ENCODE measurements at regions not wholly inside any gene's neighbourhood (a gene's known extent, or its start where the extent isn't known, plus 50 kb on each side); places are given as distances from the start of the nearest gene placed in this dataset.

GRCh38 chr21:24634749-24635148, 972.5 kb downstream of the MRPL39 start:
- H3K27ac ChIP-seq (ENCODE audit: low read length): no peak overlapping the region
- no peaks in the 10 kb centered on the region for H3K27me3 ChIP-seq (ENCODE audit: control insufficient read depth, insufficient read depth, low read length)
- 95% methylated on average over 3 of the region's 3 CpGs for WGBS (ENCODE audit: insufficient coverage, low lambda C conversion rate)
- DNase-seq: no peak
- no peaks in the 10 kb centered on the region for H3K36me3 ChIP-seq (ENCODE audit: control insufficient read depth, insufficient read depth, low read length)
- H3K9me3 ChIP-seq (ENCODE audit: control insufficient read depth, low read depth, low read length): no peaks in the 10 kb centered on the region
- H3K4me1 ChIP-seq (ENCODE audit: control insufficient read depth, insufficient read depth, low read length): no peaks in the 10 kb centered on the region
- H3K4me3 ChIP-seq (ENCODE audit: low read length): no peak overlapping the region

GRCh38 chr21:24628536-24628935, 978.7 kb downstream of the MRPL39 start:
- no peaks in the 10 kb centered on the region for H3K9me3 ChIP-seq (ENCODE audit: control insufficient read depth, low read depth, low read length)
- H3K36me3 ChIP-seq (ENCODE audit: control insufficient read depth, insufficient read depth, low read length): no peaks in the 10 kb centered on the region
- WGBS (ENCODE audit: insufficient coverage, low lambda C conversion rate): no CpG with 5 or more reads among the region's 1 CpG
- no peaks in the 10 kb centered on the region for H3K27me3 ChIP-seq (ENCODE audit: control insufficient read depth, insufficient read depth, low read length)
- no peak overlapping the region for H3K4me3 ChIP-seq (ENCODE audit: low read length)
- H3K4me1 ChIP-seq (ENCODE audit: control insufficient read depth, insufficient read depth, low read length): no peaks in the 10 kb centered on the region
- no peak overlapping the region for H3K27ac ChIP-seq (ENCODE audit: low read length)
- DNase-seq: no peak

- no peak for DNase-seq
- no peaks in the 10 kb centered on the region for H3K36me3 ChIP-seq (ENCODE audit: control insufficient read depth, insufficient read depth, low read length)
- no peak overlapping the region for H3K4me3 ChIP-seq (ENCODE audit: low read length)
- H3K4me1 ChIP-seq (ENCODE audit: control insufficient read depth, insufficient read depth, low read length): no peaks in the 10 kb centered on the region
- no peaks in the 10 kb centered on the region for H3K9me3 ChIP-seq (ENCODE audit: control insufficient read depth, low read depth, low read length)
- no peaks in the 10 kb centered on the region for H3K27me3 ChIP-seq (ENCODE audit: control insufficient read depth, insufficient read depth, low read length)
- no peak overlapping the region for H3K27ac ChIP-seq (ENCODE audit: low read length)
Observed at GRCh38 chr21:24628046-24628445, 979.2 kb downstream of the MRPL39 start.

- Histone ChIP-seq H3K27ac (ENCODE audit: low read length) (no peak overlapping the region), H3K9me3 (ENCODE audit: control insufficient read depth, low read depth, low read length) (peaks cover 4% of the 10 kb centered on the region), H3K27me3 (ENCODE audit: control insufficient read depth, insufficient read depth, low read length) (no peaks in the 10 kb centered on the region), H3K36me3 (ENCODE audit: control insufficient read depth, insufficient read depth, low read length) (no peaks in the 10 kb centered on the region), H3K4me3 (ENCODE audit: low read length) (no peak overlapping the region), H3K4me1 (ENCODE audit: control insufficient read depth, insufficient read depth, low read length) (no peaks in the 10 kb centered on the region)
- DNase-seq: no peak
- 75% methylated on average over 2 of the region's 2 CpGs for WGBS (ENCODE audit: insufficient coverage, low lambda C conversion rate)
Observed at GRCh38 chr21:24617819-24618218, 989.5 kb downstream of the MRPL39 start.

- Histone ChIP-seq H3K27me3 (ENCODE audit: control insufficient read depth, insufficient read depth, low read length) (no peaks in the 10 kb centered on the region), H3K36me3 (ENCODE audit: control insufficient read depth, insufficient read depth, low read length) (no peaks in the 10 kb centered on the region), H3K4me1 (ENCODE audit: control insufficient read depth, insufficient read depth, low read length) (no peaks in the 10 kb centered on the region), H3K27ac (ENCODE audit: low read length) (no peak overlapping the region), H3K9me3 (ENCODE audit: control insufficient read depth, low read depth, low read length) (no peaks in the 10 kb centered on the region), H3K4me3 (ENCODE audit: low read length) (no peak overlapping the region)
- DNase-seq: no peak
- 100% methylated on average over 2 of the region's 3 CpGs for WGBS (ENCODE audit: insufficient coverage, low lambda C conversion rate)
Observed at GRCh38 chr21:24594082-24594481, 1013.2 kb downstream of the MRPL39 start.

GRCh38 chr21:24590261-24590660, 1017.0 kb downstream of the MRPL39 start:
- Histone ChIP-seq H3K9me3 (ENCODE audit: control insufficient read depth, low read depth, low read length) (no peaks in the 10 kb centered on the region), H3K4me1 (ENCODE audit: control insufficient read depth, insufficient read depth, low read length) (no peaks in the 10 kb centered on the region), H3K27ac (ENCODE audit: low read length) (no peak overlapping the region), H3K36me3 (ENCODE audit: control insufficient read depth, insufficient read depth, low read length) (no peaks in the 10 kb centered on the region), H3K4me3 (ENCODE audit: low read length) (no peak overlapping the region), H3K27me3 (ENCODE audit: control insufficient read depth, insufficient read depth, low read length) (no peaks in the 10 kb centered on the region)
- DNase-seq: no peak
- 71% methylated on average over 1 of the region's 3 CpGs for WGBS (ENCODE audit: insufficient coverage, low lambda C conversion rate)

- H3K4me1 ChIP-seq (ENCODE audit: control insufficient read depth, insufficient read depth, low read length): no peaks in the 10 kb centered on the region
- no peak overlapping the region for H3K4me3 ChIP-seq (ENCODE audit: low read length)
- no peak overlapping the region for H3K27ac ChIP-seq (ENCODE audit: low read length)
- no peaks in the 10 kb centered on the region for H3K36me3 ChIP-seq (ENCODE audit: control insufficient read depth, insufficient read depth, low read length)
- no peak for DNase-seq
- H3K9me3 ChIP-seq (ENCODE audit: control insufficient read depth, low read depth, low read length): no peaks in the 10 kb centered on the region
- H3K27me3 ChIP-seq (ENCODE audit: control insufficient read depth, insufficient read depth, low read length): no peaks in the 10 kb centered on the region
Observed at GRCh38 chr21:24583473-24583872, 1023.8 kb downstream of the MRPL39 start.

- Histone ChIP-seq H3K4me1 (ENCODE audit: control insufficient read depth, insufficient read depth, low read length) (no peaks in the 10 kb centered on the region), H3K9me3 (ENCODE audit: control insufficient read depth, low read depth, low read length) (no peaks in the 10 kb centered on the region), H3K4me3 (ENCODE audit: low read length) (no peak overlapping the region), H3K27me3 (ENCODE audit: control insufficient read depth, insufficient read depth, low read length) (no peaks in the 10 kb centered on the region), H3K36me3 (ENCODE audit: control insufficient read depth, insufficient read depth, low read length) (no peaks in the 10 kb centered on the region), H3K27ac (ENCODE audit: low read length) (no peak overlapping the region)
- DNase-seq: no peak
- 82% methylated on average over 2 of the region's 2 CpGs for WGBS (ENCODE audit: insufficient coverage, low lambda C conversion rate)
Observed at GRCh38 chr21:24577301-24577700, 1030.0 kb downstream of the MRPL39 start.

- 83% methylated on average over 1 of the region's 5 CpGs for WGBS (ENCODE audit: insufficient coverage, low lambda C conversion rate)
- Histone ChIP-seq H3K27ac (ENCODE audit: low read length) (no peak overlapping the region), H3K9me3 (ENCODE audit: control insufficient read depth, low read depth, low read length) (no peaks in the 10 kb centered on the region), H3K4me1 (ENCODE audit: control insufficient read depth, insufficient read depth, low read length) (no peaks in the 10 kb centered on the region), H3K36me3 (ENCODE audit: control insufficient read depth, insufficient read depth, low read length) (no peaks in the 10 kb centered on the region), H3K4me3 (ENCODE audit: low read length) (no peak overlapping the region), H3K27me3 (ENCODE audit: control insufficient read depth, insufficient read depth, low read length) (no peaks in the 10 kb centered on the region)
- no peak for DNase-seq
Observed at GRCh38 chr21:24561291-24561690, 1046.0 kb downstream of the MRPL39 start.

- Histone ChIP-seq H3K36me3 (ENCODE audit: control insufficient read depth, insufficient read depth, low read length) (no peaks in the 10 kb centered on the region), H3K9me3 (ENCODE audit: control insufficient read depth, low read depth, low read length) (no peaks in the 10 kb centered on the region), H3K27ac (ENCODE audit: low read length) (no peak overlapping the region), H3K4me1 (ENCODE audit: control insufficient read depth, insufficient read depth, low read length) (no peaks in the 10 kb centered on the region), H3K27me3 (ENCODE audit: control insufficient read depth, insufficient read depth, low read length) (no peaks in the 10 kb centered on the region), H3K4me3 (ENCODE audit: low read length) (no peak overlapping the region)
- DNase-seq: no peak
- 50% methylated on average over 2 of the region's 3 CpGs for WGBS (ENCODE audit: insufficient coverage, low lambda C conversion rate)
Observed at GRCh38 chr21:24552491-24552890, 1054.8 kb downstream of the MRPL39 start.

- WGBS (ENCODE audit: insufficient coverage, low lambda C conversion rate): 80% methylated on average over 1 of the region's 4 CpGs
- Histone ChIP-seq H3K27ac (ENCODE audit: low read length) (no peak overlapping the region), H3K4me1 (ENCODE audit: control insufficient read depth, insufficient read depth, low read length) (no peaks in the 10 kb centered on the region), H3K9me3 (ENCODE audit: control insufficient read depth, low read depth, low read length) (no peaks in the 10 kb centered on the region), H3K36me3 (ENCODE audit: control insufficient read depth, insufficient read depth, low read length) (no peaks in the 10 kb centered on the region), H3K27me3 (ENCODE audit: control insufficient read depth, insufficient read depth, low read length) (no peaks in the 10 kb centered on the region), H3K4me3 (ENCODE audit: low read length) (no peak overlapping the region)
- DNase-seq: no peak
Observed at GRCh38 chr21:24545807-24546361, 1061.4 kb downstream of the MRPL39 start.

Measured in large intestine (tissue), 3 donors.